HG03460 (cell line): ENCODE measurements at regions not wholly inside any gene's neighbourhood (a gene's known extent, or its start where the extent isn't known, plus 50 kb on each side); places are given as distances from the start of the nearest gene placed in this dataset.
"Not testable (repeated sequence)": the region's sequence is repeated elsewhere in the genome, so short reads cannot be mapped to it uniquely, and the experiment has no call there.

Experiments used
- ATAC-seq: cut with Tn5 transposase; IDR thresholded peaks from one replicate; pipeline ENCODE4 v1.9.1; 2021; ENCODE audit not compliant: unreplicated experiment

DNA sequence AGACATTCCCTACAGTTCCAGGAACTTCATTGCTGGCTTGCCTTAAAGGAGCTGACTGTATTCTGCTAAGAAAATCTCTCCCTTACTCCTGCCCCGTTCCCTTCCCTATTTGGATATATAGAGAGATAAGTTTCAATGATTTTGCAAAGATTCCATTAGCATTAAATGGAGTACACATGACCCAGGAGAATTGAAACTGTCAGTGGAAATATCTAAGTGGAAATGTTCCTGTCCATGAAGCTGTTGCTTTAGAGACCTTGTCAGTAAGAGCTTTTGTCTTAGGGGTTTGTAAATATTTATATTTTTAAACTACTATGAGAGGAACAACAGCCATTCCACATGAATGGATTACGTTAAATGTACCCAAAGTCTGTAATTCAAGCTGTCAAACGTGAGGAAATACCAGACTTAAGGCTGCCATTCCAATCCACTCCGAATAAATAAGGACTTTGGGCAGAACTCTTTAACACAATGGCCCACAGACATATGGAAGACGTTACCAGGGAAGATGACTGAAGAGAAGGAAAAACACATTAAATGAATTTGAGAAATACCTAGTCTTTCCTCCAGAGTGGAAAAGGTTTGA lies 387.1 kb upstream of the PAPPA start:
- ATAC-seq = no peak

DNA sequence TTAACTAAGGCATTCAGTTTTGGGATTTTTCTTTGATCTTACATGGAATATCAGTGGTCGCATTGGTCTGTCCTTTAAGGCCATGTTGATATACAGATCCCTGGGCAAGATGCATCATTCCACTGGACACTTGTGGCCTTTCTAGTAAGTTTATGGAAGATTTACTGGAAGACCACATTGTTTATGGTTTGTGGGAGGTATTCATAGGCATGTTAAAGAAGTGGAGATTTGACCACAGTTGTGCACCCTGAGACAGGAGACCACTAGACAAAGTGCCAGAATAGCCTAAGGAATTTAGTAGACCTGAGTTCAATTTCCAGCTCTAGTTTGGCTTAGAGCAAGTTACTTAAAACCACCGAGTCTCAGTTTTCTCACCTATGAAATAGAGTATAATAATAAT lies 383.1 kb upstream of the PAPPA start:
- no peak for ATAC-seq

DNA sequence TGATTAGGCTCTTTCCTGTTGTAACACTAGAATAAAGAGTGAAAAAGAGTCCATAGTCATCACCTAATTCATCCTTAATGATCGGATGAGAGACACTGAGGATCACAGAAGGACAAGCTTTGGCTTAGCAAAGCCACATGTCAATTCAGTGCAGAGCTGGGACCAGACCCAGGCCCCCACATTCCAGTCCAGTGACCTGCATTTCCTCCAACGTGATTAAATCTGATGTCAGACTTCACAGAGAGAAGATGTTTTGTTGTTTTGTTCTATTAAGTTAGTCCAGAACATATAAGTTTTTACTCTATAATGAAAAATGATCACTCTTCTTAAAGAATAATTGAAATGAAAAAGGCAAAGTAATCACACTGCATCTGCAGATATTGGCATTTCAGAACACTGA lies 377.9 kb upstream of the PAPPA start:
- ATAC-seq = no peak

DNA sequence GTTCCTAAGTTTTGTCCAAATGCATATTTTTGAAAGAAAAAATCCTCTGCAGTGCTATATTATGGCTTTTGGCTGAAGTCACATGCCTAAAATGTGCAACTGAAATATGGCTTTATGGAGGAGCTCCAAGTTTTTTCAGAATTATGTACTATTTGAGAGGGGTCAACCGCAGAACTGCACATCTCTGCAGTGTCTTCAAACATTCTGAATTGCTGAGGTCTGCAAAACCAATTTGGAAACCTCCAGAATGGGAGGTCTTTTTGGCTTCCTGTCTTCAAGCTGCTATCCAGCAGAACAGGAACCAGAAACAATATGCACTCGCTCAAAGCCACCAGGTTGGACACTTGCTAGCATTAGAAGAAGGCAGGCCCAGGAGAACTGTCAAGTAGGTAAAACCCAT lies 376.0 kb upstream of the PAPPA start:
- ATAC-seq = no peak

DNA sequence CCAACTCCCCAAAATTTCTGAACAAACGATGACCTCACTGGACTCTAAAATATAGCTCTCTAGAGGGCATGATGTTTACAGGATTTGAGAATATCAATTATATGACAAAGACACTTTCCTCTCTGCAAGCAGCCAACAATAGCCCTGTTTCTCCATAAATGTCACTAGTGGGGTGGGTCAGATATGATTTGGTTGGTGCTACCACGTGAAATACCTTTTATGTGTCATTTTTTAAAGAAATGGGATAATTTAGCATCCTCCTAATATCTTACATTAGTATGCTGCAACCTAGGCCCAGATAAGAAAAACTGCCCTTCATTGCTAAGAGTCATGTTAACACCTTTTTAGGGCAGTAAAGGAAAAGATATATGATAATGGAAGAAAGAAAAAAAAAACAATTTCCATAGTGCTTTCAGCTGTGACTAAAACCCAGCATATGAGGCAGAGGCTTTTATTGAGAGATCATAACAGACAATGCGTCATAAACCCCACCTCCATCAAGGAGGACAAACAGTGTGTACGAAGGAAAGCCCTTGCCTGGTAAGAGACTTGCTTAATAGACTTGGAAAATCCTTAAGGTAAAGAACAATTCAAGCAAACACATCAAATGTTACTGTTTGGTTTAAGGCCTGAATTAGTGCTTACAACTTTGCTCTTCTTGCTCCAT lies 372.4 kb upstream of the PAPPA start:
- ATAC-seq = no peak

DNA sequence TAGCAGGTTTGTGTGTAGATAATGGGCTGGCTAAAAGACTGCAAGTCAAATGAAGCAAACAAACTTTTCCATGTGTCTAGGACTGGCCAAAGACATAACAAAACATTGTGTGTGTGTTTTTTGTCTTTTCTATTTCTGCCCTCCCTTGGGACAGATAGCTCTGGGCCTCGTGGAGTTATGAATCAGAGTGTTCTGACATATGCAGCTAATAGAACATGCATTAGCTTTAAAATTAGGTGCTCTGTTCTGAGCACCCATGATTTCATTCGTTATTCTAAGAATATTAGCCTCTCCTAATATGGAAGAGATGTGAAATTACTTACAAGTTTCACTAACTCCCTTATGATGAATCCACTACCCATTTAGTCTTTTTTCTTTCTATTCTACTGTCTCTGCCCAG lies 367.3 kb upstream of the PAPPA start:
- no peak for ATAC-seq

DNA sequence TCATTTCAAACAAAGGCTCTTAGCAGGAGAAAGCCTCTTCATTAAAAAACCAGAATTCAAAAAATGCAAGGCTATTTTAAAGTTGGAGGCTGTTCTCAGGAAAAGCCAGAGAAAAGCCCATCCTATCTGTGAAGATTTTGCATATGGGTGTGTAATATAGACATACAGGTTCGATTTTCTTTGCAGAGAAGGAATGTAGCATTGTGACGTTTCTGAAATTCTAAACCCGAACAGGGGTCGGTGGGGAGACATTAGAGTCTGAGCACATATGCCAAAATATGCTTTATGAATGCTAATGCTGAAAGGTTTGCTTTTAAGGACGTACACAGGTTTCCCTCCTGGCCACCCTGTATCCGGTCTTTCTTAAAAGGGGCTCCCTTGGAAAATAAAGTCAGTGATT lies 363.1 kb upstream of the PAPPA start:
- no peak for ATAC-seq

DNA sequence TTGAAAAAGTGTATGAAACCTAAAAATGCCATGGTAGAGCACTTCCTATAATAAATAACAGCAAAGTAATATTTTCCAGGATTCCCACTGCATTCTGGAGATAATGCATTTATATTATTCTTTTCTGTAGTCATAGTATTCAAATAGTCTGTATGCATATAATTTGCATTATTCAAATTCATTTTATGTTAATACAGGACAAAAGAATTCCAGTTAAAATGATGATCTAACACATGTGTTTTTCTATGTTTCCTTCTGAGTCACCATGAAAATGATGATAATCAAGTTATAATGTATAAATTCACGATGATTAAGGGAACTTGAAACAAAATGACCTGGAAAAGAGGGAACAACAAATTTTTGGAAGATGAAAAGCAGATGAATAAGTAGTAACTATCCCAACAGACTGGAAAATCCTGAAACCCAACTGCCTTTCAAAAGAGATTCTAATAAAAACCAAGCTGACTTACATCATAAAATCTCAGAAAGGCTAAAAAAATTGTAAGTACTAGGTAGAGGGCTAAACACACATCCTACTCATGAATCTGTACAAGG lies 358.6 kb upstream of the PAPPA start:
- no peak for ATAC-seq

DNA sequence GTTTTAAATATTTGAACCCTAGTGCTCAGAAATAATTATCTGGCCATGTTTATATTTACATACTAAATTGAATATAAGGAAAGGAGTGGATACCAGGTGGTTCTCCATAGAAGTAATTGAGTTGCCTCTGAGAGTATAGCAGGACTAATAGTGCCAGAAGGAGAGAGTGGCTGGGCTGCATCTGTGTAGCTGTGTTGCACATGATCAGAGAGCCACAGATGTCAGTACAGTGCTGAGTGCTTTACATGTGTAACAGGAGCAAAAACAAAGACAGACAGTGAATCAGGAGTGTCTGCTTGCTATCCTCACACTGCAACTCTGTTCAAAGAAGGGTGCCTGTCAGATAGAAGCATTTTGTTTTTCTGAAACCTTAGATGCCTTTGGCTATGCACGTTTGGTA lies 353.9 kb upstream of the PAPPA start:
- no peak for ATAC-seq

DNA sequence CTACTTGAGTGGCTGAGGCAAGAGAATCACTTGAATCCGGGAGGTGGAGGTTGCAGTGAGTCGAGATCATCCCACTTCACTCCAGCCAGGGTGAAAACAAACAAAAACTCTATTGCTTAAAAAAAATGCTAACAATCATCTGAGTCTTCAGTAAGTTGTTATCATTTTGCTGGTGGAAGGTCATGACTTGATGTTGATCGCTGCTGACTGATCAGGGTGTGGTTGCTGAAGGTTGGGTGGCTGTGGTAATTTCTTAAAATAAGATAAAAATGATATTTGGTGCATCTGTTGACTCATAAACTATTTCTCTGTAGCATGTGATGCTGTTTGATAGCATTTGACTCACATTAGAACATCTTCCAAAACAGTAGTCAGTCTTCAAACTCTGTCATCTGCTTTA lies 349.4 kb upstream of the PAPPA start:
- ATAC-seq = no peak

DNA sequence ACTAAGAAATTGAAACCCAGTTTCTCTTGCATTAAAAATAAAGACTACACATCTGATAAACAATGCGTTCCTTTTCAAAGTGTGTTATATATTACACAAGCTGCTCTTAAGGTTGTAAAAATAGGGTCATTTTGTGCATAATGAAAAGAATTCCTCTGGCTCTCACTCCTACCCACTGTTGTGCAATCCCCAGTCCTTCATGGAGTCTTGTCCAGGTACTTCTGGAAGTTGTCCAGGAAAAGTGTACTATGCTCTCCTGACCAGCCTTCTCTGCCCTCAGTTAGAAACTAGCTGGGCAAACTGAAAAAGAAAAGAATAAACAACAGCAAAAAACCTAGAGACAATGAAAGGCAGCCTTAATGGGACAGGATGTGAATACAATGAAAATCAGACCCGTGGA lies 345.5 kb upstream of the PAPPA start:
- no peak for ATAC-seq

DNA sequence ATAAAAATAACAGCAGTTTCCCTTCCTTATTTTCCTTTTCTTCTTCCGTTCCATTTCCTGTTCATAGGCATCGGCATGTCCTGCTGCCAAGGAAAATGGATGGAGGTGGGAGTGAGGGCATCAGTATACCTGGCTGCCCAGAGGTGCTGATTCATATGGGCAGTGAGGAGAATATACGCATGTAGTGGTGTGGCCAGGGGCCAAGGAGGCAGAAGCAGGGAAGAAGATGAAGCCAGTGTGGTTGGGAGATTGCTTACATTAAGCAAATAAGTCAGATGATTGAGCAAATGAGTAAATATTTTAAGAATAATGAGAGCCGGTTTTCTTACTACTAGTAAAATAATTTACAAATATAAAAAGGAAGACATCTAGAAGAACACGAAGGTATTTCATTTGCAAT lies 344.9 kb upstream of the PAPPA start:
- no peak for ATAC-seq

DNA sequence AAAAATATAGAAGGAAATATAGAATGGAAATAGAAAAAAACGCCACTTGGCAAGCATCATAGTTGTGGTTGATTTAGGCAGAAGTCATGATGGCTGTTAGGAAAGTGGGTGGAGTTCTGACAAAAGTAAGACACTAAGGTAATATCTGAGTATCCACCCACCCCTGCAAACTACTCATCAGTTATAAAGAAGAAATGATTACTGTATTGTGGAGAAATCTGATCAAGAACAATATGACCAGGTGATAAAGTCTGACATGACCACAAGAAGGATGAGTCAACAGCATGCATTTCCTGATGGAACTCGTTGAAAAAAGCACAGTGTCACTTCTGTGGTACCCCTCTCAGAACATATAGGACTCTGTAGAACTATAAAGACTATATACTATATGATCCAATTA lies 343.4 kb upstream of the PAPPA start:
- no peak for ATAC-seq

DNA sequence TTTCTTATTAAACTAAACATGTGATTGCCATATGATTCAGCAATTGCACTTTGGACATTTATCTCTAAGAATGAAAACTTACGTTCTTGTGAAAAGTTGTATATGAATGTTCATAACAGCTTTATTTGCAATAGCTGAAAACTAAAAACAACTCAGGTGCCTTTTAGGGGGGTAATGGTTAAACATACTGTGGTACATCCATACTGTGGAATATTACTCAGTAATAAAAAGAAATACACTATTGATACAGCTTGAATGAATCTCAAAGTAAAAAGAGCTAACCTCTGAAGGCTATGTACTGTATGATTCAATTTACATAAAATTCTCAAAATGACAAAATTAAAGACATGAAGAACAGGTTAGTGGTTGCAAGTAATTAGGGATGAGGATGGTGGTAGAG lies 339.5 kb upstream of the PAPPA start:
- ATAC-seq = no peak

DNA sequence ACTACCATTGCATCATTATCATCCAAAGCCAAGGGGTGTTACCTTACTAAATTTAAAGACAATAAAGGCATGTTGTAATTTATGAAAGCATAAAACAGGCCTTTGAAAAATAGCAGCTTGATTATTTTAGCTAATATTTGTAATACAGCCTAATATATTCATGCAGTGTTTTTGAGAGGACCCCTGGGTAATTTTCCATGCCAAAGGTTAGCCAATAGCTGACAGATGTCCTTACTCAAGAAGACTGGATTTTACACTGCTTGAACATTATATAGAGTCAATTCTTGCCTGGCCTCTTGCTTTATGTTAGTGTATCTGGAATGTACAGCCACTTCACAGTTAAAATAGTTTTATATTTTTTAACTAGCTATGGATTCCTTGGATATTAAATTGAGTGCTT lies 337.8 kb upstream of the PAPPA start:
- no peak for ATAC-seq

DNA sequence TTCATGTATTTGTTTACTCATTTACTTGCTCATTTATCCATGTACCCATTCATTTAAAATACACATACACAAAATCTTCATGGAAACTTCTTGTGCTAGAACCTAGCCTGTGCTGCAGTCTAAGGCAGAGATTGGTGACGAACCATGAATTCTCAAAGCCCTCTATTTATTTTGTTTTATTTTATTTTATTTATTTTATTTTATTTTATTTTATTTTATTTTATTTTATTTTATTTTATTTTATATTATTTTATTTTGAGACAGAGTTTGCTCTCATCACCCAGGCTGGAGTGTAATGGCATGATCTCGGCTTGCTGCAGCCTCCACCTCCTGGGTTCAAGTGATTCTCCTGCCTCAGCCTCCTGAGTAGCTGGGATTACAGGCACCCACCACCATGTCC lies 334.9 kb upstream of the PAPPA start:
- ATAC-seq = not testable (repeated sequence)

DNA sequence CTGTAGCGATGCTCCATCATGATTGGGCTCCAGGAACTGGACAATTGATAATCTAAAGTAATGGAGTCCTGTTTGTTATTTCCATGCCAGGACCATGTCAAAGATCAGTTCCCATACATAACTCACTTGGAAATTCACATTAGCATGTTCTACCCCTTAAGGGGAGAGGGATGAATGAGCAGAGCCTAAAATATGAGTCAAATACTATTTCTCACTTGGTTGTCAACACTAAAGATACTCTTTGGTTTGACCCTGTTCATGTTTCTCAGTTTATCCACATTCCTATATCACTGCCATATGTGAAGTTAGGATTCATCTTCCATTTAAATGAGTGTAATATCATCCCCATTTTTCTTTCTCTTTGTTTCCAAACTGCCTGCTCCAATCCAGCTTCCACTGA lies 321.6 kb upstream of the PAPPA start:
- ATAC-seq = no peak

DNA sequence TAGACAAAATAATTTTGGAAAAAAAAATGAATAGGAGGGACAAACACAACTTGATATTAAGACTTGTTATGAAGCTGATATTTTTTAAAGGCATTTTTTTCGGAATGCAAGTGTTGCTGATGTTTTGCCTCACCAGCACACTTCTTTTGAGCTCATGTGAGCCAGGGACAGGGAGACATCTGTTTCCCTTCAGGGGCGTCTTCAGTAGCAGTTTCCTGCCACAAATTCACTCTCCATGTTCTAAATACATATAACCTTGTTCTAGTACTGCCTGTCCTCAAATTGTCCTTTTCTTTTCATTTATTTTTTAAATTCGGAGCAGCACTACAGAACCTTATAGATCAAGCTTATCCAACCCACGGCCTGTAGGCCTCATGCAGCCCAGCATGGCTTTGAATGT lies 316.0 kb upstream of the PAPPA start:
- no peak for ATAC-seq

DNA sequence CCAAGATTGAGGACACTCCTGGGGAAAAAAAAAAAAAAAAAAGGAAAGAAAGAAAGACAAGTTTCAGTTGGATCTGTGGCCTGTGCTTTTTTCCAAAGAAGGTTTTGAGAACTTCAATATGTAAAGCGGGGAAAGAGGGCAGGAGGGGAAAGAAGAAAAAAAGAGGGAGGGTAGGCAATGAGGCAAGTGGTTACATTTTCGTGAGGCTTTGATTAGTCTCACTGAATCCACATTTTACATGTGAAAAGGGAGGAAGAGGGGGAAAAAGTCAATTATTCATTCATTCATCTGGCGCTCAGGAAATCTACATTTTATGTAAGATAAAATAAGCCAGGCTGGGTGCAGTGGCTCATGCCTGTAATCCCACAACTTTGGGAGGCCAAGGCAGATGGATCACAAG lies 315.2 kb upstream of the PAPPA start:
- ATAC-seq = no peak

DNA sequence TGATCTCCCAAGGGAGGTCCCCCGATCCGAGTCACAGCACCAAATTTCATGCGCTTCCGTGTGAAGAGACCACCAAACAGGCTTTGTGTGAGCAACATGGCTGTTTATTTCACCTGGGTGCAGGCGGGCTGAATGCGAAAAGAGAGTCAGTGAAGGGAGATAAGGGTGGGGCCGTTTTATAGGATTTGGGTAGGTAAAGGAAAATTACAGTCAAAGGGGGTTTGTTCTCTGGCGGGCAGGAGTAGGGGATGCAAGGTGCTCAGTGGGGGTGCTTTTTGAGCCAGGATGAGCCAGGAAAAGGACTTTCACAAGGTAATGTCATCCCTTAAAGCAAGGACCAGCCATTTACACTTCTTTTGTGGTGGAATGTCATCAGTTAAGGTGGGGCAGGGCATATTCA lies 309.2 kb upstream of the PAPPA start:
- not testable (repeated sequence) for ATAC-seq

DNA sequence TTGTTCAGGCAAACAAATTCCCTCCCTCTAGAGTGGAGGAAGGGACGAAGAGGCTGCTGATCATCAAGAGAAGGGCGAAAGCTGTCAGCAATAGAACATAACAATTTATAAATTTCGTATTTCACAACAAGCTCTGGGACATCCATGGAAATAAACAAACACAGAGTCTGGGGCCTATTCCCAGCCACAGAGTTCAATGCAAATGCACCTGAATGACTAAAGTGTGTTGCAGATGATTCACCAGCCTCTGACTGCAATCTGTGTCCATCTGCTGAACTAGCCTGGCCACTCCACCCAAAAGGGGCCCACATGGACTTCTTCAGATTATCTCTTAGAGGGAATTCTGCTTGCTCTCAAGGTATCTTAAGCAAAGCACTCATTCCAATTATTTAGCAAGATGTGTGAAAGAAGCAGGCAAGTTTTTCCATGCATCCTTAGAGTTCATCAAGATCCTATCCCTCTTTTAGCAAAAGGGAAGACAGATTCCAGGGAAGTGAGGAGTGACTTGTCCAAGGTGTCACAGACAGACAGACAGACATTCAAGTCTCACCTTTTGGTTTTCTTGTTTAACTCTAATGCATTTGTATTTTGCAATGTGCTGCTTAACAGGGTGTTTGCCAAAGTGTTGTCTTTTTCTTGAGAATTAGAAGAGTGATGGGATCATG lies 307.8 kb upstream of the PAPPA start:
- ATAC-seq = no peak

DNA sequence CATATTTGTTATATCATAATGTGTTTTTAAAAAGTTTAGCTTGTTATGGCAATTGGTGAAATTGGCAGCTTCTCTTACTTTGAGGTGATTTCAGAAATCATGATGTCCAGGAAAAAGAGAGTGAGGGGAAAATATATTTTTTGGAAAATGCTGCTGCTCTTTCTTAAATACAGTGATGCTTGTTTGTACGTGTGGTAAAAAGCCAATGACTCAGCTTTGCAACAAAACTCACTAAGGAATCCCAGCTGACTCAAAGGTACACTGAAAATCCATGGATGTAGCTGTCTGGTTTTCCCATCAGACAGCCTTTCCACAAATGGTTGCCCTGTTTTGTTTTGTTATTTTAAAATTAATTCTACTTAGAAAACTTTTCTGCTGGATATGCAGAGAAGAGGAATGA lies 306.4 kb upstream of the PAPPA start:
- ATAC-seq = no peak
